Renal cortical epithelial cell (primary cell): ENCODE measurements at regions not wholly inside any gene's neighbourhood (a gene's known extent, or its start where the extent isn't known, plus 50 kb on each side); places are given as distances from the start of the nearest gene placed in this dataset.
"Not testable (repeated sequence)": the region's sequence is repeated elsewhere in the genome, so short reads cannot be mapped to it uniquely, and the experiment has no call there.

Experiments
- DNase-seq: peaks from one replicate; pipeline ENCODE4 v3.0.0-alpha.2; 2011; ENCODE audit warnings: low read depth

DNA sequence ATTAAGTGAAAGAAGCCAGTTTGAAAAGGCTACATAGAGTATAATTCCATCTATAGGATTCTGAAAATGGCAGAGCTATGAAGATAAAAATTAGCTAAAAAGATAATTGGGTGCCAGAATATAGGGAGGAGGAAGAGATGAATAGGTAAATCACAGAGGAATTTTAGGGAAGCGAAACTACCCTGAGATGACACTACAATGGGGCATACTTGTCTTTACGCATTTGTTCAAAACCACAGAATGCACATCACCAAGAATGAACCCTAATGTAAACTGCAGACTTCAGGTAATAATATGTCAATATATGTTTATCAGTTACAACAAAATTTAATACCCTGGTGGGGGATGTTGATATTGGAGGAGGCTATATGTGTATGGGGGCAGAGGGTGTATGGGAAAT is 1342.9 kb downstream of the ADGRL3 start:
- no peak for DNase-seq

DNA sequence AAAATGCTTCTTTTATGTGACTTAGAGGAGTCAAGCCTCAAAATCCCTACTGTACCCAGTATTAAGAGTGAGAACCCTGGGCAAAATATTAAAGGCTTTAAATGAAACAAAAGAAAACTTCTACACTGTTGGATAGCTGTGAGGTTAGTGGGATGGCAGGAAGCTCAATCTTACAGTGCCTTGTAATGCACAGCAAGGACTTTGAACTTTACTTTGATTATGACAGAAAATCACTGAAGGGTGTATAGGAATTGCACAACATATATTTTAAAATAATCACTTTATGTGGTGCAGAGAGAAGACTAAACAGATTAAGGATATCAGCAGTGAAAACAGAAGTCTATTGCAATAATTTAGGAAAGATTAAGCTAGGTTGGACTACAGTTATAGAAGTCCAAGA is 1333.4 kb downstream of the ADGRL3 start:
- DNase-seq = no peak

DNA sequence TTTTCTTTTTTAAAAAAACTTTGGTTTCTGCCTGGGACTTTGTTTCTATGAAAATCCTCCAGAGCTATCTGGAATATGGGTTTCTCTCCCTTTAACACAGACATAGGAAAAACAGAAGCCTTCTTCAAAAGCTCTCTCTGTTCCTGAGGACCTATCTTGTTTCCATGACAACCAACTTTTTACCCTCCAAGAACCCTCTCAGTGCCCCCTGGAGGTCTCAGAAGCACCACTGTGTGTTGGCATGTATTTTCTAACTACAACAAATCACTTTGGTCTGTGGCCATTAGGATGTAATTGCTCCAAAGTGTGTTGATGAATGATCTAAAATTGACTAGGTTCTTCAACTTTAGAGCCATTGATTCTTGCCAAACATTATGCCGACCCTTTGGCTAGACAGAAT is 1331.6 kb downstream of the ADGRL3 start:
- DNase-seq = no peak

DNA sequence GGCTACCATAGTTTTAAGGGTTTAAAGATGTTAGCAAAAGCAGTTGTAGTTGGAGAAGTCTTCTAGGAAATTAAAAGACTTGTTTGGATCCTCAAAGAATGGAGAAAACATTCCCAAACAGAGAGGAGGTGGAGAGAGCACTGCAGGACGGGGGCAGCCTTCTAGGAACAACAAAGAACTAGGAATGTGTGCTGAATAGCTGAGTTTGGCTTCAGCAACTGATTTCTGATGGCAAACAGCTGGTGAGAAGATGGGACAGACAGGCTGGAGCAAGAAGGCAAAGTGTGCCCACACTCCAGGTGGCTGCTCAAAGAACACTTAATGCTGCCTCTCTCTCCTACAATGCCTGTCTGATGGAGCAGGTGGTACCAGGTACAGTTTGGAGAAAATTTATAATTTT is 1331.1 kb downstream of the ADGRL3 start:
- no peak for DNase-seq

DNA sequence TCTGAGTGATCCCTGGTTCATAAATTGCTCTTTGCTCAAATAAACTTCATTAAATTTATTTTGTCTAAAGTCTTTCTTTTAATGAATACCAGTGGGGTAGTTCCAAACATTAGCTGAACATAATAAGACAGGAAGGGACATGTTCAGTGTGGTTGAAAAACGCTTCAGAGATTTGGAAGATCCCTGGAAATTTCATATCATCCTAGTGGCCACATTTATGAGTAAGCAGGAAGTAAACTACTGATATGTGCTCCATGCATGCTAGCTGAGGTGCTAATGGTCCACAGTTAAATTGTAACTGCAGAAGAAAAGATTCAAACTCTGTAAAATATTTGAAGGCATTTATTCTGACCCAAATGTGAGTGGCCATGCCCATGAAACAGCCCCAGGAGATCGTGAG is 1328.7 kb downstream of the ADGRL3 start:
- DNase-seq = no peak

DNA sequence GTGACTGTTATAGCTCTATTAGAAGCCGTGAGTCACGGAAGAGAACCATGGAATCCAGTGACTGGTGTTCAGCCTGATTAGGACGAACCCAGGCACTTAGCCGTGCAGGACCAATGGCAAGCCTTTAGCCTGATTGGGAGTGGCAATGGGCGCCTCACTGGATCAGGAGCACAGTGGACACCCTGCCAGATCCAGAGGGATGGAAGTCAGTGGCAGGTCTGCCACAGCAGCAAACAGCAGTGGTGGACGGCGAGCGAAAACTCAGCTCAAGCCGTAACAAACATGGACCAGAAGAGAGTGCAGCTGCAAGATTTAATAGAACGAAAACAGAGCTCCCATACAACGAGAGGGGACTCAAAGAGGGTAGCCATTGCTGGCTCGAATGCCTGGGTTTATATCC is 1326.5 kb downstream of the ADGRL3 start:
- DNase-seq = no peak

DNA sequence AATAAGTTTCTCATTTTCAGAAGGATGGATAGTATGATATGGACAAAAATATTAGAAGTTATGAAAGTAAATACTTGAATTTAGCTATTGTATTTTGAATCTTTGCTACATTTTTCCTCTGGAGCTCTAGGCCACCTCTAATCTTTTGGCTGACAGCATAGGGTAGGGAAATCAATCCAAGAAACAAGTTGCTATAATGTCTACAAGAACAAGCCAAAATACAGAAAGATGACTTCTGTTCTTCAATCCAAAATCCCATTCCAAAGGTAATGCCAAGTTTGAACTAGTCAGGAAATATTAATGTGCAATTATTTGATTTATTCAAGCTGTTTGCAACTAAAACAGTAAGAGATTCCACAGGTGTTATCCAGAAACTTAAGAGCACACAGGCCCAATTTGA is 1323.1 kb downstream of the ADGRL3 start:
- DNase-seq = no peak

DNA sequence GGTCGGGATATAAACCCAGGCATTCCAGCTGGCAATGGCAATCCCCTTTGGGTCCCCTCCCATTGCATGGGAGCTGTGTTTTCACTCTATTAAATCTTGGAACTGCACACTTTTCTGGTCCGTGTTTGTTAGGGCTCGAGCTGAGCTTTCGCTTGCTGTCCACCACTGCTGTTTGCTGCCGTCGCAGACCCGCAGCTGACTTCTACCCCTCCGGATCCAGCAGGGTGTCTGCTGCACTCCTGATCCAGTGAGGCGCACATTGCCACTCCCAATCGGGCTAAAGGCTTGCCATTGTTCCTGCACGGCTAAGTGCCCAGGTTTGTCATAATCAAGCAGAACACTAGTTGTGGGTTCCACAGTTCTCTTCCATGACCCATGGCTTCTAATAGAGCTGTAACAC is 1322.1 kb downstream of the ADGRL3 start:
- DNase-seq = no peak

DNA sequence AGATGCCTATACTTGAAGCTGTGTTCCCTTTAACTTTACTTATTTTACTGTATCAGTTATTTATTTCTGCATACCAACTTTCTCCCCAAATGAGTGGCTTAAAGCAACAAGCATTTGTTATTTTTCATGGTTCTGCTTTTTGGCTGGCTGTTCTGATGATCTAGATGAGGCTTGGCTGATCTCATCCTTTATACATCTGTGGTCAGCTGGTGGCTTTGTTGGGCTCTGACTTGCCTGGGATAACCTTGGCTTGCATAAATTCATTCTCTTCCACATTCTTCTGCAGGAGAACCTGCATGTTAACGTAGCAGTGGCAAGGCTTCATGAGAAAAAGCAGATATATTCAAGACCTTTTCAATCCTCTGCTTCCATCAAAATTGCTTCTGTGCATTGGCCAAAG is 1317.6 kb downstream of the ADGRL3 start:
- DNase-seq = no peak

DNA sequence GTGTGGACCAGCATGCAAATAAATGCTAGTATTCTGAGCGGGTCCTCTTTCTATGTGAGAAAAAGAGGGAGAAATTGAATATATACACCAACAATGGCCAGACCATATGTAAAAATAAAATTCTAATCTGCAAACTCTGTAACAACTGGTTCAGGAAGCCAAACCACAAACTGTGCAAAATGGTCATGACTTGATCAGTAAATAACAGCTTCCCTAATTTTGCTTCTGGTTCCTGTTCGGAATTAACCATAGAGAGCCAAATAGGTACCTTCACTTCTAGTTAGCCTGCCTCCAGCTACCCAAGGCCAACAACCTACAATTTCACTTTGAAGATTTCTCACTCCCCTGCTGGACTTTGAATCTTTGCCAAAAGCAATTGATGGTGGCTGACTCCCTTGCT is 1313.2 kb downstream of the ADGRL3 start:
- no peak for DNase-seq

DNA sequence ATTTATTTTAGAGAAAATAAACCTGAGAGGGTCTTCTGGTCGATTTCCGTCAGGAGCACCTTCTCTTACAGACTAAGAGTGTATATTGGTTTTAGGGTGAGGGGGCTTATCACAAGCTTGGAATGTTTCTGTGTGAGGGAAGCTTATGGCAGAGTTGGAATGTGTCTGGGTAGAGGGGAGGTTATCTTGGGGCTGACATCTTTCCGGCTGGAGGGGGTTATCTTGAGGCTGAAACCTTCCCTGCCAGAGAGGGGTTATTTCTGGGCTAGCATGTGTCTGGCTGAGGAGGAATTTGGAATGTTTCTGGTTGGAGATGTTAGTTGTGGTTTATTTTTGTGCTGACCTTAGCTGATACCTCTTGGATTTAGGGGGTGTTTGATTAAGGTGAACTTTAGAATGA is 1312.1 kb downstream of the ADGRL3 start:
- DNase-seq = no peak

DNA sequence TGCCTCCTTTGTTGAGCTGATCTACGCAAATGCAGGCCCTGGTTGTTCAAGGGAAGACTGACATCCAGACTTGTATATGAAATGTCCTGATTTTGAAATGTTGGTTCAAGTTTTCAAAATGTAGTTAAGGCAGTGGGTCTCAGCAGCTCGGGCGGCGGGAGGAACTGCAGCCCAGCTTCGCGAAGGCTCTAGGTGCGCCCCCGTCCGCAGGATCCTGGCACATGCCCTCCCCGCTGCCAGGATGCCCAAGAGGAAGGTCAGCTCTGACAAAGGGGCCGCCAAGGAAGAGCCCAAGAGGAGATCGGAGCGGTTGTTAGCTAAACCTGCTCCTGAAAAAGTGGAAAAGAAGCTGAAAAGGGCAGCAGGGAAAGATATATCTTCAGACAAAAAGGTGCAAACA is 1310.1 kb downstream of the ADGRL3 start:
- DNase-seq = no peak

DNA sequence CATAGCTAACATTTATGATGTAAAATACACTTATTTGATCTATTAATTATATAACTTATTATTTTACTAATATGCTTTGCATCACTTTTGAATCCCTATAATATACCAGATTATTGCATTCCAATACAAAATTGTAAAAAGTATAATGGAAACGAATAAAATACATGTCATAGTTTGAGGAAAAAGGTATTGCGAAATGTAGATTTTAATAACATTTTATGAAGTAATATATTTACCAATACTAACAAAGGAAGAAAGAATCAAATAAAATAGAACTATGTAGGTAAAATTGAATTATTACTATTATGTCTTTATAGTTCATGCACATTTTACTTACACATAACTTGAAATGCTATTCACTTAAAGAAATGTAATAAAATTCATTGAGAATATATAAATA is 1300.2 kb downstream of the ADGRL3 start:
- DNase-seq = no peak

DNA sequence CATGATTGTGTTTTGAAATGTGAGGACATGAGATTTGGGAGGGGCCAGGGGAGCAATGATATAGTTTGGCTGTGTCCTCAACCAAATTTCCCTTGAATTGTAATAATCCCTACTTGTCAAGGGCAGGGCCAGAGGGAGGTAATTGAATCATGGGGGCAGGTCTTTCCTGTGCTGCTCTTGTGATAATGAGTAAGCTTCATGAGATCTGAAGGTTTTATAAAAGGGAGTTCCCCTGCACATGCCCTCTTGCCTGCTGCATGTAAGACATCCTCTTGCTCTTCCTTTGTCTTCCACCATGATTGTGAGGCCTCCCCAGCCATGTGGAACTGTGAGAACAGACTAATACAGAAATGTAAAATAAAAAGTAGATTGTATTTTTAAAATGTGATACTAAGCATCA is 1294.9 kb downstream of the ADGRL3 start:
- no peak for DNase-seq

DNA sequence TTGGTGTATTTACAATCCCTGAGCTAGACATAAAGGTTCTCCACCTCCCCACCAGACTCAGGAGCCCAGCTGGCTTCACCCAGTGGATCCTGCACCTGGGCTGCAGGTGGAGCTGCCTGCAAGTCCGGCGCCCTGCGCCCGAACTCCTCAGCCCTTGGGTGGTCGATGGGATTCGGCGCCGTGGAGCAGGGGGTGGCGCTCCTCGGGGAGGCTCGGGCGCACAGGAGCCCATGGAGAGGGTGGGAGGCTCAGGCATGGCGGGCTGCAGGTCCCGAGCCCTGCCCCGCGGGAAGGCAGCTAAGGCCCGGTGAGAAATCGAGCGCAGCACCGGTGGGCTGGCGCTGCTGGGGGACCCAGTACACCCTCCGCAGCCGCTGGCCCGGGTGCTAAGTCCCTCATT is 1291.6 kb downstream of the ADGRL3 start:
- not testable (repeated sequence) for DNase-seq

DNA sequence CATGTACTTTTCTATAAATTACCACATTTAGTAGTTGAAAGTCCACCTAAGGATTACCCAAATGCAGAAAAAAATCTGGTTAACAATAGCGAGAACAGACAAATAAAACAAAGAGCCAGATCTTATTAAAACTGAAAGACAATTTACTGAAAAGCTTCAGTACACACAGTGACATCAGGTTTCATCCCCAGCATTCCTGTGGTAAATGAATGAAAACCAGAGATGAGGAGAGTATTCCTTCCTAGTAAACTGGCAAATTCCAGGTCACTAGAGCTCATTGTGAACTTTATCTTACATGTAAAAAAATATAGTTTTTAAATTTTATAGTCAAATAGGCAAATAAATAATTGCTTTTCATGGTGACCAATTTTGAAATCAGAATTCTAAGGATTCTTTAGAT is 1290.5 kb downstream of the ADGRL3 start:
- no peak for DNase-seq

DNA sequence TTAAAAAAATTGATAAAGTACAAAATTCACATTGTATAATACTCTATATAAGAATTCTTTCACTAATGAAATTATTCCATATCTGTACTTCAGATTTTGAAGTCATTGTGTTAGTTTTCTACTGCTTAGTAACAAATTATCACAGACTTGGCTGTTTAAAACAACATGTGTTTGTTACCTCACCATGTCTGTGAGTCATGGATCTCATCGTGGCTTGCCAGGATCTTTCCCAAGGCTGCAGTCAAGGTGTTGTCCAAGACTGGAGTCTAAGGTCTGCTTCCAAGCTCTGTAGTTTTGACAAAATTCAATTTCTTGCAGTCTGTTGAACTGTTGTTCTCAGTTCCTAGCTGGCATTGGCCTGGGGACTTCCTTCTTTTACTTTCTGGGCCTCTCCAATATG is 1286.9 kb downstream of the ADGRL3 start:
- no peak for DNase-seq

DNA sequence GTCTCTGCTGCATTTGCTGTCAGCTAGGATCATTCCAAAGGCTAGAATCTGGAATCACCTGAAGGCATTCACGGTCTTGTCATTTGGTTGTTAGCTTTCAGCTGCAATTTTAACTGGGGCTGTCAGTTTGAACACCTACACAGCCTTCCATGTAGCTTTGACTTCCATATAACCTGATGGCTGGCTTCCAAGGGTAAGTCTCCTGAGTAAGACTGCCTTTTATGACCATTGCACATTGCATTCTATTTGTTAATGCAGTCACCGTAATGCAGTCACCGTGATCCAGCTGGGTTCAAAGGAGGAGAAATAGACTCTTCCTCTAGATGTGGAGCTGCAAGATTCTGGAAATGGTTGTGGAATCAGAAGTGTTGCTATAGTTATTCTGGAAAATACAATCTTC is 1284.2 kb downstream of the ADGRL3 start:
- no peak for DNase-seq

DNA sequence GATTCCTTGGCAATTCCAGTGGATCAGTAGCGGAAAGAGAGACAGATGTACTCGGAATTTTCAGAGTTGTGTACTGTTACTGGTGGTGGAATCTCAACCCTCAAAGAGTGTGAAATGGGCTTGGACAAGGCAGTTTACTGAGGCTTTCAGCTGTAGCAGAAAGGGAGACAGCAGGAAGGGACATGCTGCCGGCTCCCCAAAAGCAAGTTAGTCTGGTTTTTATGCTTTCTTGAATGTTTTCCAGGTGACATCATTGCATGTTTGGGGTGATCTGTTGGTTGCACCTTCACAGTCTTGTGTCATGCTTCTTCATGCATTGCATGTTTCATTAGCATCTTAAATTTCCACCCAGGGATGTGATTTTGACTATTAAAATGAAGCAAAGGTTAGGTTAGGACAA is 1282.2 kb downstream of the ADGRL3 start:
- no peak for DNase-seq

DNA sequence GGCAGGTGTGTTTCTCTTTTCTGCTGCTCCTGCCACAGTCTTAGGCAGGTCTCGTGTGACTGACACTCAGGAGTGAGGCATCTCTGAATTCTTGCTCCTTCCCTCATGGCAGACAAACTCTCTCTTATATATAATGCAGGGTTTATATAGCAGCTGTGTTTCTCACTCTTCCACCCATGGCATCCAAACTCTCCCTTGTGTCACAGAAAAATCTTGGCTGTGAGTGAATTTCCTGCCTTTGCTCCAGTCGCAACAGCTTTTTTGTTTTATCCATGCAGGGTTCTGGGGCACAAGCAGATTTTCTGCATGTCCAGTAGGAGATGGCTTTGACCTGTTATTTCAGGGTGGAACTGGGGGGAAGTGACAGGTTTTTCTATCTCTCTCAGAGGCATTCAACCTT is 1275.5 kb downstream of the ADGRL3 start:
- no peak for DNase-seq

DNA sequence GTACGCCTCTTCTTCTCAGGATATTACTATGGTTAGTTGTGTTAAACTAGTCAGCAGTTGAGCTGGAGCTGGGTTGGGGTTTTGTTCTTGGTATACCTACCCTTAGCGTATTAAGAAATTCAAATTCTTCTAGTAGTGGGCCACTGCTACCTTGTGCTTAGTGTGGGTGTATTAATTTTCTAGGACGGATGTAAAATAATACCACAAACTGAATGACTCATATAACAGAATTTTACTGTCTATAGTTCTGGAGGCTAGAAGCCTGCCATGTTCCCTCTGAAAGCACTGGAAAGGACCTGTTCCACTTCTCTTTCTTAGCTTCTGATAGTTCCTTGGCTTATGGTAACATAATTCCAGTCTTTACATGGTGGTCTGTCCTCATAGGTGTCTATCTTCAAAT is 1274.7 kb downstream of the ADGRL3 start:
- no peak for DNase-seq

DNA sequence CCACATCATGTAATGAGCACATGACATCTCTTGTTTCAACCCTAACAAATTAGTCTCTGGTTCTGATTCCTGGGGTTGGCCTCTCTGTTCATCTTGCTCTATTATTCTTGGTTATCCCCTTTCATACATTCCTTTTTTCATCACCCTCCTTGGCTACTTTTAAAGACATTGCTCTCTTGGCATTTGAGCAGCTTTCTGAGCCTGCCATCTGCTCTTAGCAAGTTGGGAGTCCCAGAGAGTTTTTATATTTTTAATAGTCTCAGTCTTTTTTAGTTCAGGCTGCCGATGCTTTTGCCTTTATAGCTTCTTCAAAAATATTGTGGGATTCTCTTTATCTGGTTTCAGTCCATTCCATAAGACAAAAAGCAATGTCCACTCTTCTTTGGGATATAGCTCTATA is 1270.9 kb downstream of the ADGRL3 start:
- DNase-seq = no peak

DNA sequence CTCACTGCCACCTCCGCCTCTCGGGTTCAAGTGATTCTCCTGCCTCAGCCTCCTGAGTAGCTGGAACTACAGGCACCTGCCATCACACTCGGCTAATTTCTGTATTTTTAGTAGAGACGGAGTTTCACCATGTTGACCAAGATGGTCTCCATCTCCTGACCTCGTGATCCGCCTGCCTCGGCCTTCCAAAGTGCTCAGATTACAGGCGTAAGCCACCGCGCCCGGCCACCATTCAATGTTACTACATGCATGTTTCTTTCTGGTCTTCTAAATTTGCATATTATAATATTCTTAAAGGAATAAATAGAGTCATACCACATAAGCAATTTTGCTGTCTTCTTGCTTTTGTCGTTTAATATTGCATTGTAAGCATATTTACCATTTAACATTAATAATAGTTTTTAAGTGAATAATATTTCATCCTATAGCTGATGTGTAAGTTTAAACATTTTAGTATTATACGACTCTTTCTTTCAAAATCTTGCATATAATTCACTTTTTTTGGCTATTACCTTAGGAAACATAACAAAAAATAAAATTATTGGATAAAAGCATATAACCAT is 1270.4 kb downstream of the ADGRL3 start:
- DNase-seq = no peak

DNA sequence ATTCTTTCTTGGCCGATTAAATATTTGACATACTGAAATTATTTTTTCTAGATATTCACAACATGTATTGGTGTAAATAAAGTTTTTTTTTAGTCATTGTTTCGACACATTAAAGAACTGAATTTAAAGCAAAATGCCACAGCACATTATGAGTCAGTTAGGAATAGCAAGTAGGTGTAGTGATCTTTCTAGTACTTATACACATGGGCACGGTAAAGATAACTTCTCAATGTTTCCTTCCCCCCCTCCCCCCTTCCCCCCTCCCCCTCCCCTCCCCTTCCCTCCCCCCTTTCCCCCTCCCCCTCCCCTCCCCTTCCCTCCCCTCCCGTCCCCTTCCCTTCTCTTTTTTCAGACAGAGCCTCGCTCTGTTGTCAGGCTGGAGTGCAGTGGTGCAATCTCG is 1269.9 kb downstream of the ADGRL3 start:
- DNase-seq = no peak

DNA sequence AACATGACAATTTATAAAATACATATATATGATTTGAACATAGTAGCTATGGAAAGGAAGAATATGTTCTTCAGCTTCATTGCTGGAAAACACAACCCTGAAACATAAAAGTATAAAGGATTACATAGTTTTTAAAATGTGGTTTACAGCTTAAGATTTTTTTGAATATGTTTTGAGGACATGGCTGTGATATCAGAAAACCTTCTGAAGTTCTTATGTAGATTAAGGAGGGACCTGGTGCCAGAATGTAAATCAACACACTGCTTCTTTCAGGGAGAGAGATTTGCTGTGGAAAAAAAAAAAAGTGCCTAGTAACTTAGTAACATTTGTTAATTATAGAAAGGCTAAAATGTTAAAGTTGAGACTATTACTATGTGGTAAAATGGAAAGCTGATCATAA is 1261.8 kb downstream of the ADGRL3 start:
- no peak for DNase-seq
